ENCODE measurements at regions not wholly inside any gene's neighbourhood (a gene's known extent, or its start where the extent isn't known, plus 50 kb on each side); places are given as distances from the start of the nearest gene placed in this dataset.

GRCh38 chr1:67931198-67931597, 97.9 kb upstream of the GNG12 start:
- no peak for DNase-seq (ENCODE audit: low read depth)
- no peak overlapping the region for H3K4me3 ChIP-seq (ENCODE audit: low read length)
- TF ChIP-seq CTCF (IDR thresholded peaks at IDR 0.05; ENCODE audit: insufficient read depth, low read depth, low read length, missing control alignments) = no peak

- no peak overlapping the region for H3K4me3 ChIP-seq (ENCODE audit: low read length)
- no peak for DNase-seq (ENCODE audit: low read depth)
- no peak for TF ChIP-seq CTCF (IDR thresholded peaks at IDR 0.05; ENCODE audit: insufficient read depth, low read depth, low read length, missing control alignments)
Measured at GRCh38 chr1:67923074-67923473, 89.8 kb upstream of the GNG12 start.

GRCh38 chr1:67921725-67922489, 88.6 kb upstream of the GNG12 start:
- no peak for TF ChIP-seq CTCF (IDR thresholded peaks at IDR 0.05; ENCODE audit: insufficient read depth, low read depth, low read length, missing control alignments)
- peak; percentile 98 for DNase-seq (ENCODE audit: low read depth)

GRCh38 chr1:67919274-67920072, 86.2 kb upstream of the GNG12 start:
- no peak for DNase-seq (ENCODE audit: low read depth)
- H3K4me3 ChIP-seq (ENCODE audit: low read length) = no peak overlapping the region
- TF ChIP-seq CTCF (IDR thresholded peaks at IDR 0.05; ENCODE audit: insufficient read depth, low read depth, low read length, missing control alignments) = no peak

More at GRCh38 chr1:67921725-67922489, 88.6 kb upstream of the GNG12 start:
- H3K4me3 ChIP-seq (ENCODE audit: low read length) = no peak overlapping the region

- DNase-seq (ENCODE audit: low read depth) = no peak
- no peak for TF ChIP-seq CTCF (IDR thresholded peaks at IDR 0.05; ENCODE audit: insufficient read depth, low read depth, low read length, missing control alignments)
- no peak overlapping the region for H3K4me3 ChIP-seq (ENCODE audit: low read length)
Measured at GRCh38 chr1:67918067-67918466, 84.8 kb upstream of the GNG12 start.

- DNase-seq (ENCODE audit: low read depth) = no peak
- no peak overlapping the region for H3K4me3 ChIP-seq (ENCODE audit: low read length)
- no peak for TF ChIP-seq CTCF (IDR thresholded peaks at IDR 0.05; ENCODE audit: insufficient read depth, low read depth, low read length, missing control alignments)
Measured at GRCh38 chr1:67917006-67917405, 83.7 kb upstream of the GNG12 start.
